ENCODE measurements at regions not wholly inside any gene's neighbourhood (a gene's known extent, or its start where the extent isn't known, plus 50 kb on each side); places are given as distances from the start of the nearest gene placed in this dataset.

DNA sequence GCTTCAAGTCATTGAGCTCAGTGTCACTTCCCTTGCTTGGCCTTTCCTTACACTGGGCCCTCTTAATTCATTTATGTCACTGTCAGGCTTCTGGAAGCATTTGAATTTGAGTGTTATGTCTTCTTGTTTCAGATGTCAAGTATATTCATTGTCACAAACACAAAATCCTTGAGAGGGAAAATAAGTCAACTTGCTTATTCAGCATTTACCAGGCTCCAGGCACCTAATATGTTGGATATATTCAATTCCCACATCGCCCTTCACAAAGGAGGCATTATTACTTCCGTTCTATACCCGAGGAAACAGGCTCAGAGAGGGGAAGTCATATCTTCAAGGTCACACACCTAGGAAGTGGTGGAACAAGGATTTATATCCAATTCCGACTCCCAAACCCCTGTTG, 121.1 kb upstream of the SMIM23 start:
- Histone ChIP-seq H3K4me1 (ENCODE audit: control insufficient read depth, insufficient read depth, low read length) (no peaks in the 10 kb centered on the region), H3K36me3 (ENCODE audit: control insufficient read depth, insufficient read depth, low read length) (no peaks in the 10 kb centered on the region), H3K4me3 (ENCODE audit: low read depth in 2 of 2, low read length in 2 of 2) (no peak overlapping the region), H3K27me3 (ENCODE audit: control insufficient read depth, insufficient read depth, low read length) (no peaks in the 10 kb centered on the region), H3K9me3 (ENCODE audit: control insufficient read depth, insufficient read depth, low read depth, low read length) (no peaks in the 10 kb centered on the region), H3K27ac (ENCODE audit: low read length) (no peak overlapping the region)
- ChIA-PET CTCF (no interaction called here), POLR2A (no interaction called here)
- no peak for ATAC-seq
- in situ Hi-C loops (cut with HindIII; ENCODE audit: low pct_unique_long_range_greater_than_20kb, low sequenced_read_pairs): no loop called here
- intact Hi-C loops (cut with micrococcal nuclease; ENCODE audit: unreplicated experiment): no loop called here
- DNase-seq (ENCODE audit: low read depth, low spot score): no peak
- TF ChIP-seq, protein P1, sequence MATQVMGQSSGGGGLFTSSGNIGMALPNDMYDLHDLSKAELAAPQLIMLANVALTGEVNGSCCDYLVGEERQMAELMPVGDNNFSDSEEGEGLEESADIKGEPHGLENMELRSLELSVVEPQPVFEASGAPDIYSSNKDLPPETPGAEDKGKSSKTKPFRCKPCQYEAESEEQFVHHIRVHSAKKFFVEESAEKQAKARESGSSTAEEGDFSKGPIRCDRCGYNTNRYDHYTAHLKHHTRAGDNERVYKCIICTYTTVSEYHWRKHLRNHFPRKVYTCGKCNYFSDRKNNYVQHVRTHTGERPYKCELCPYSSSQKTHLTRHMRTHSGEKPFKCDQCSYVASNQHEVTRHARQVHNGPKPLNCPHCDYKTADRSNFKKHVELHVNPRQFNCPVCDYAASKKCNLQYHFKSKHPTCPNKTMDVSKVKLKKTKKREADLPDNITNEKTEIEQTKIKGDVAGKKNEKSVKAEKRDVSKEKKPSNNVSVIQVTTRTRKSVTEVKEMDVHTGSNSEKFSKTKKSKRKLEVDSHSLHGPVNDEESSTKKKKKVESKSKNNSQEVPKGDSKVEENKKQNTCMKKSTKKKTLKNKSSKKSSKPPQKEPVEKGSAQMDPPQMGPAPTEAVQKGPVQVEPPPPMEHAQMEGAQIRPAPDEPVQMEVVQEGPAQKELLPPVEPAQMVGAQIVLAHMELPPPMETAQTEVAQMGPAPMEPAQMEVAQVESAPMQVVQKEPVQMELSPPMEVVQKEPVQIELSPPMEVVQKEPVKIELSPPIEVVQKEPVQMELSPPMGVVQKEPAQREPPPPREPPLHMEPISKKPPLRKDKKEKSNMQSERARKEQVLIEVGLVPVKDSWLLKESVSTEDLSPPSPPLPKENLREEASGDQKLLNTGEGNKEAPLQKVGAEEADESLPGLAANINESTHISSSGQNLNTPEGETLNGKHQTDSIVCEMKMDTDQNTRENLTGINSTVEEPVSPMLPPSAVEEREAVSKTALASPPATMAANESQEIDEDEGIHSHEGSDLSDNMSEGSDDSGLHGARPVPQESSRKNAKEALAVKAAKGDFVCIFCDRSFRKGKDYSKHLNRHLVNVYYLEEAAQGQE (IDR thresholded peaks at IDR 0.05; ENCODE audit: insufficient read depth in 1 of 2, low read depth in 2 of 2, low read length in 1 of 2): no peak
- no peak for TF ChIP-seq TCF7L2 (IDR thresholded peaks at IDR 0.05; ENCODE audit: low read depth, low read length)
- TF ChIP-seq SIN3A (IDR thresholded peaks at IDR 0.05; ENCODE audit: borderline replicate concordance, insufficient read depth, low read depth, low read length): no peak
- TF ChIP-seq, protein P2, sequence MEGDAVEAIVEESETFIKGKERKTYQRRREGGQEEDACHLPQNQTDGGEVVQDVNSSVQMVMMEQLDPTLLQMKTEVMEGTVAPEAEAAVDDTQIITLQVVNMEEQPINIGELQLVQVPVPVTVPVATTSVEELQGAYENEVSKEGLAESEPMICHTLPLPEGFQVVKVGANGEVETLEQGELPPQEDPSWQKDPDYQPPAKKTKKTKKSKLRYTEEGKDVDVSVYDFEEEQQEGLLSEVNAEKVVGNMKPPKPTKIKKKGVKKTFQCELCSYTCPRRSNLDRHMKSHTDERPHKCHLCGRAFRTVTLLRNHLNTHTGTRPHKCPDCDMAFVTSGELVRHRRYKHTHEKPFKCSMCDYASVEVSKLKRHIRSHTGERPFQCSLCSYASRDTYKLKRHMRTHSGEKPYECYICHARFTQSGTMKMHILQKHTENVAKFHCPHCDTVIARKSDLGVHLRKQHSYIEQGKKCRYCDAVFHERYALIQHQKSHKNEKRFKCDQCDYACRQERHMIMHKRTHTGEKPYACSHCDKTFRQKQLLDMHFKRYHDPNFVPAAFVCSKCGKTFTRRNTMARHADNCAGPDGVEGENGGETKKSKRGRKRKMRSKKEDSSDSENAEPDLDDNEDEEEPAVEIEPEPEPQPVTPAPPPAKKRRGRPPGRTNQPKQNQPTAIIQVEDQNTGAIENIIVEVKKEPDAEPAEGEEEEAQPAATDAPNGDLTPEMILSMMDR (IDR thresholded peaks at IDR 0.05): no peak
- TF ChIP-seq POLR2AphosphoS5 (IDR thresholded peaks at IDR 0.05; ENCODE audit: low read depth, low read length): no peak
- BruUV-seq (replicated peaks): no TSS peak

GRCh38 chr5:171666815-171667214, 118.8 kb upstream of the SMIM23 start:
- peaks cover 7% of the 10 kb centered on the region for H3K27me3 ChIP-seq (ENCODE audit: control insufficient read depth, insufficient read depth, low read length)
- ChIA-PET POLR2A (no interaction called here), CTCF (interaction anchor here (0.6 kb wide), 1 partner anchor 935 kb away, joined by 3 read pairs; no protein-coding TSS in a partner anchor)
- H3K9me3 ChIP-seq (ENCODE audit: control insufficient read depth, insufficient read depth, low read depth, low read length): no peaks in the 10 kb centered on the region
- no peaks in the 10 kb centered on the region for H3K36me3 ChIP-seq (ENCODE audit: control insufficient read depth, insufficient read depth, low read length)
- no peak overlapping the region for H3K4me3 ChIP-seq (ENCODE audit: low read depth in 2 of 2, low read length in 2 of 2)
- DNase-seq (ENCODE audit: low read depth, low spot score) (no peak), ATAC-seq (no peak)
- in situ Hi-C loops (cut with HindIII; ENCODE audit: low pct_unique_long_range_greater_than_20kb, low sequenced_read_pairs): no loop called here
- TF ChIP-seq SIN3A (IDR thresholded peaks at IDR 0.05; ENCODE audit: borderline replicate concordance, insufficient read depth, low read depth, low read length) (no peak), TCF7L2 (IDR thresholded peaks at IDR 0.05; ENCODE audit: low read depth, low read length) (no peak), POLR2AphosphoS5 (IDR thresholded peaks at IDR 0.05; ENCODE audit: low read depth, low read length) (no peak)
- TF ChIP-seq, protein P2 (IDR thresholded peaks at IDR 0.05): no peak
- TF ChIP-seq, protein P1 (IDR thresholded peaks at IDR 0.05; ENCODE audit: insufficient read depth in 1 of 2, low read depth in 2 of 2, low read length in 1 of 2): no peak
- H3K4me1 ChIP-seq (ENCODE audit: control insufficient read depth, insufficient read depth, low read length): no peaks in the 10 kb centered on the region
- no TSS peak for BruUV-seq (replicated peaks)
- no peak overlapping the region for H3K27ac ChIP-seq (ENCODE audit: low read length)
- intact Hi-C loops (cut with micrococcal nuclease; ENCODE audit: unreplicated experiment): no loop called here

All from Panc1 (cell line).